ENCODE measurements at regions not wholly inside any gene's neighbourhood (a gene's known extent, or its start where the extent isn't known, plus 50 kb on each side); places are given as distances from the start of the nearest gene placed in this dataset.

DNA sequence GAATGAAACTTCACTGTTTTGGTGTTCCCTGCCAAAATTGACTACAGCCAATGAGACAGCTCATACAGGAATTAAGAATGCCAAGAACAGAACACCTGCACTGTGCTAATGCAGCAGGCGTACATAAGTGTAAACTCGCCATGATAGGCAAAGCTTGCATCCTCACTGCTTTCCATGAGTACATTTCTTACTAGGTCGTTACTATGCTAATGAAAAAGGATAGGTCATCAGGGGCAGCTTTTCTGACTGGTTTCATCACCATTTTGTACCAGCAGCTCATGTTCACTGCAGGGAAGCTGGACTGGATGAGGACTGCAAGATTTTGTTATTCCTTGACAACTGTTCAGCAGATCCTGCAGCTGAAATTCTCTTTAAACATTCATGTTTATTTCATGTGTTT lies 1383.8 kb downstream of the EFNB2 start:
- no peaks in the 10 kb centered on the region for H3K9me3 ChIP-seq
- H3K27ac ChIP-seq: no peak overlapping the region
- no peaks in the 10 kb centered on the region for H3K4me1 ChIP-seq
- no peaks in the 10 kb centered on the region for H3K27me3 ChIP-seq
- H3K36me3 ChIP-seq: no peaks in the 10 kb centered on the region
- WGBS, 2 donors: 88 to 97% methylated on average over 3 of the region's 3 CpGs
- no peak overlapping the region for H3K4me3 ChIP-seq (replicated peaks in 1 of 3)
- intact Hi-C loops (cut with DNase I): no loop called here
- DNase-seq: no peak
- TF ChIP-seq POLR2A (IDR thresholded peaks at IDR 0.05): no peak
- TF ChIP-seq, protein P1, sequence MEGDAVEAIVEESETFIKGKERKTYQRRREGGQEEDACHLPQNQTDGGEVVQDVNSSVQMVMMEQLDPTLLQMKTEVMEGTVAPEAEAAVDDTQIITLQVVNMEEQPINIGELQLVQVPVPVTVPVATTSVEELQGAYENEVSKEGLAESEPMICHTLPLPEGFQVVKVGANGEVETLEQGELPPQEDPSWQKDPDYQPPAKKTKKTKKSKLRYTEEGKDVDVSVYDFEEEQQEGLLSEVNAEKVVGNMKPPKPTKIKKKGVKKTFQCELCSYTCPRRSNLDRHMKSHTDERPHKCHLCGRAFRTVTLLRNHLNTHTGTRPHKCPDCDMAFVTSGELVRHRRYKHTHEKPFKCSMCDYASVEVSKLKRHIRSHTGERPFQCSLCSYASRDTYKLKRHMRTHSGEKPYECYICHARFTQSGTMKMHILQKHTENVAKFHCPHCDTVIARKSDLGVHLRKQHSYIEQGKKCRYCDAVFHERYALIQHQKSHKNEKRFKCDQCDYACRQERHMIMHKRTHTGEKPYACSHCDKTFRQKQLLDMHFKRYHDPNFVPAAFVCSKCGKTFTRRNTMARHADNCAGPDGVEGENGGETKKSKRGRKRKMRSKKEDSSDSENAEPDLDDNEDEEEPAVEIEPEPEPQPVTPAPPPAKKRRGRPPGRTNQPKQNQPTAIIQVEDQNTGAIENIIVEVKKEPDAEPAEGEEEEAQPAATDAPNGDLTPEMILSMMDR (IDR thresholded peaks at IDR 0.05): no peak

DNA sequence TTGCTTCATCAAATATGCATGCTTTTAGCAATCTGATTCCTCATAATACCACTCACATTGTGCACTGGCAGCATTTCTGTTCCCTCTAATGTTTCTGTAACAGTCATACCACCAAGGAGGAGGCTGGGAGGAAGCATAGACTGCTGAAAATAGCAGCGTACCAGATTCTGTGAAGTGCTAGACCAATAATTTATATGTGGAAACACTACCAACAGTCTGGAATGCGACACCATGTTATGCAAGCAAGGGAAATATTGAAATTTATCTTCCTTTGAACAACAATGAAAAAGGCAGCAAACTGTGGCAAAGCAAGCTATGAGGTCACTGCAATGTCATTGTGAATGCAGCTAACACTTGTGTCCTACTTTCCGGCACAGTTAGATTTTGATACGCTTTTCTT lies 1388.0 kb downstream of the EFNB2 start:
- Histone ChIP-seq H3K27me3 (no peaks in the 10 kb centered on the region), H3K4me3 (replicated peaks in 1 of 3) (no peak overlapping the region), H3K36me3 (no peaks in the 10 kb centered on the region), H3K27ac (no peak overlapping the region), H3K4me1 (no peaks in the 10 kb centered on the region), H3K9me3 (no peaks in the 10 kb centered on the region)
- TF ChIP-seq POLR2A (IDR thresholded peaks at IDR 0.05): no peak
- TF ChIP-seq, protein P1 (IDR thresholded peaks at IDR 0.05): no peak
- no peak for DNase-seq
- 83 to 85% methylated on average over 4 of the region's 4 CpGs for WGBS, 2 donors
- intact Hi-C loops (cut with DNase I): no loop called here

DNA sequence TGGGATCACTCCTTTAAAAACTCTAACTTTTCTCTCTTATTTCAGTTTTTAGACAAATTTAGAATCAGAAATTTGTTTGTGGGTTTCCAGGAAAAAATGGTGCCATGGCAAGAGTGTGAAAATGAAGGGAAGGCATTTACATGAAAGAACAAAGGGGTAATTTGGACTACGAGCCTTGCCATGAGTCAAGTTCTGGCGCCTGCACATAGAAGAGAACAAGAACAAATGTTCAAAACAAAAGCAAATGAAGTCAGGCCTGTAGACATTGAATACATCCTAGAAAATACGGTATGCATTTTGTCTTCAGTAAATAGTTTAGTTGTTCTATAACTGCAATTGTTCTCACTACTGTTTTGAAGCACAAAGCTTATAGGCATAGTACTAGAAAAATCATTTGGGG lies 1390.5 kb downstream of the EFNB2 start:
- intact Hi-C loops (cut with DNase I): no loop called here
- no peaks in the 10 kb centered on the region for H3K36me3 ChIP-seq
- no peak overlapping the region for H3K27ac ChIP-seq
- H3K27me3 ChIP-seq: no peaks in the 10 kb centered on the region
- TF ChIP-seq, protein P1 (IDR thresholded peaks at IDR 0.05): no peak
- TF ChIP-seq POLR2A (IDR thresholded peaks at IDR 0.05): no peak
- DNase-seq: no peak
- H3K4me3 ChIP-seq (replicated peaks in 1 of 3): no peak overlapping the region
- H3K9me3 ChIP-seq: no peaks in the 10 kb centered on the region
- 85 to 97% methylated on average over 3 of the region's 3 CpGs for WGBS, 2 donors
- no peaks in the 10 kb centered on the region for H3K4me1 ChIP-seq

DNA sequence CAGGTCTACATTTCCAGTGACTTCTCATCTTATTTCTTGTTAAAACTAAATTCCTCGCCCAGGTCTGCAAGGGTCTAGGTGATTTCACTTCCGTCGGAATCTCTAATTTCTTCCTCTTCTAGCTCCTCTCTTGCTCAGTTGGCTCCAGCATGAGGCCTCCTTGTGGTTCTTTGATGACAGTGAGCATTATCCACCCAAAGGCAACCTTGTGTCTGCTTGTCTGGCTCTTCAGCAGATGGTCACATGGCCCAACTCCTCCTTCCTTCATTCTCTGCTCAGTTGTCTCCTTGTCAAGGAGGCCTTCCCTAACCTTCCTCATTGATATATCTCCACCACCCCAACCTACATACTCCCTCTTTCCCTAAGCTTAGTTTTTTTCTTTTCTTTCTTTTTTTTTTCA lies 1391.4 kb downstream of the EFNB2 start:
- no peaks in the 10 kb centered on the region for H3K9me3 ChIP-seq
- H3K36me3 ChIP-seq: no peaks in the 10 kb centered on the region
- H3K27ac ChIP-seq: no peak overlapping the region
- intact Hi-C loops (cut with DNase I): no loop called here
- TF ChIP-seq POLR2A (IDR thresholded peaks at IDR 0.05): no peak
- TF ChIP-seq, protein P1 (IDR thresholded peaks at IDR 0.05): no peak
- no peaks in the 10 kb centered on the region for H3K27me3 ChIP-seq
- H3K4me3 ChIP-seq (replicated peaks in 1 of 3): no peak overlapping the region
- WGBS, 2 donors: 95 to 98% methylated on average over 3 of the region's 3 CpGs
- no peaks in the 10 kb centered on the region for H3K4me1 ChIP-seq
- no peak for DNase-seq

DNA sequence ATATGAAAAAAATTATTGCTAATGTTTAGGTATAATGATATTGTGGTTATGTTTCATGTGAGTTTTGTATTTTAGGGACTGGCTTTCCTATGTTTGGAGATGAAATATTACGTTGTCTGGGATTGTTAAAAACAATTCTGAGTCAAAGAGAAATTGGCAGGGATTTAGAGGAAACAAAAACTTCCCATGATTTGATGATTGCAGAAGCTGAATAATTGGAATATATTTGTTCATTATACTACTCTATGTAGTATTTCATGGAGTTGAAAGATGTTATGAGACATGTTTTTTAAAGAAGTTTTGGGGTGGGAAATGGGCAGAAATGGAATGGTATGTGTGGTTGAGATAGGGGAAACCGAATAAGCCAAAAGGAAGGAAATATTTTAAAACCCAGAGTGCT lies 1392.9 kb downstream of the EFNB2 start:
- no peaks in the 10 kb centered on the region for H3K4me1 ChIP-seq
- H3K27me3 ChIP-seq: no peaks in the 10 kb centered on the region
- no peaks in the 10 kb centered on the region for H3K9me3 ChIP-seq
- 52 to 71% methylated on average over 2 of the region's 2 CpGs for WGBS, 2 donors
- H3K27ac ChIP-seq: no peak overlapping the region
- H3K36me3 ChIP-seq: no peaks in the 10 kb centered on the region
- TF ChIP-seq, protein P1 (IDR thresholded peaks at IDR 0.05): no peak
- no peak for TF ChIP-seq POLR2A (IDR thresholded peaks at IDR 0.05)
- intact Hi-C loops (cut with DNase I): no loop called here
- H3K4me3 ChIP-seq (replicated peaks in 1 of 3): no peak overlapping the region
- no peak for DNase-seq

Measured in thyroid gland (tissue), 4 donors.